Neural cell (in vitro differentiated cells): ENCODE measurements at regions not wholly inside any gene's neighbourhood (a gene's known extent, or its start where the extent isn't known, plus 50 kb on each side); places are given as distances from the start of the nearest gene placed in this dataset.

Source experiments
- CTCF ChIP-seq: fragments of 450-650 bp; IDR thresholded peaks from 2 replicates; pipeline ENCODE4 v1.5.1; 2014; ENCODE audit warnings: antibody characterized with exemption, mild to moderate bottlenecking, moderate library complexity; ENCODE audit not compliant: poor library complexity, severe bottlenecking
- TAF1 ChIP-seq: IDR thresholded peaks from 2 replicates; pipeline ENCODE4 v1.6.1; 2012; ENCODE audit warnings: low read depth

GRCh38 chr6:29887330-29887818, 55.0 kb upstream of the HLA-A start:
- TF ChIP-seq CTCF, result no peak
- no peak for TF ChIP-seq TAF1
